ENCODE measurements at regions not wholly inside any gene's neighbourhood (a gene's known extent, or its start where the extent isn't known, plus 50 kb on each side); places are given as distances from the start of the nearest gene placed in this dataset.

DNA sequence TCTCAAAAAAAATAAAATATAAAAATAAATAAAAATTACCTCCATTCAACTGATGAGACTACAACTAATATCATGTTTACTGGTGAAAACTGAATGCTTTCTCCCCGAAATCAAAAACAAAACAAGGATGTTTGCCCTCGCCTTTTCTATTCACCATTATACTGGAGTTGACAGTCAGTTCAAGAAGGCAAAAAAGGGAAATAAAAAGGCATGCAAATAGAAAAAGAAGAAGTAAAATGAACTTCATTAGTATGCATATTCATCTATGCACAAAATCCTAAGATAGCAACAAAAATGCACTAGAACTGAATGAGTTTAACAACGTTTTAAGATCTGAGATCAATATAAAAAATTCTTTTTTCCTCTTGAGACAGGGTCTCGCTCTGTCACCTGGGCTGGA is 72.7 kb upstream of the FAM174B start:
- POLR2A ChIA-PET: no interaction called here
- H3K4me2 ChIP-seq (ENCODE audit: control insufficient read depth, insufficient read depth): no peak overlapping the region
- BruUV-seq (replicated peaks): no TSS peak

More for the DNA sequence above, 72.7 kb upstream of the FAM174B start:
- no peaks in the 10 kb centered on the region for H3K36me3 ChIP-seq (ENCODE audit: control insufficient read depth in 2 of 2, insufficient read depth in 2 of 2, low read length in 1 of 2)
- ChIA-PET CTCF (no interaction called here), SMC1A (ENCODE audit: uncharacterized antibody, unreplicated experiment) (no interaction called here), RAD21 (ENCODE audit: unreplicated experiment) (no interaction called here)
- intact Hi-C loops (cut with micrococcal nuclease; ENCODE audit: unreplicated experiment) (no loop called here), in situ Hi-C loops (cut with MboI) (no loop called here)
- H3K79me2 ChIP-seq (ENCODE audit: control insufficient read depth, insufficient read depth, low read length): no peaks in the 10 kb centered on the region
- TF ChIP-seq, protein P1, sequence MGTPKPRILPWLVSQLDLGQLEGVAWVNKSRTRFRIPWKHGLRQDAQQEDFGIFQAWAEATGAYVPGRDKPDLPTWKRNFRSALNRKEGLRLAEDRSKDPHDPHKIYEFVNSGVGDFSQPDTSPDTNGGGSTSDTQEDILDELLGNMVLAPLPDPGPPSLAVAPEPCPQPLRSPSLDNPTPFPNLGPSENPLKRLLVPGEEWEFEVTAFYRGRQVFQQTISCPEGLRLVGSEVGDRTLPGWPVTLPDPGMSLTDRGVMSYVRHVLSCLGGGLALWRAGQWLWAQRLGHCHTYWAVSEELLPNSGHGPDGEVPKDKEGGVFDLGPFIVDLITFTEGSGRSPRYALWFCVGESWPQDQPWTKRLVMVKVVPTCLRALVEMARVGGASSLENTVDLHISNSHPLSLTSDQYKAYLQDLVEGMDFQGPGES (IDR thresholded peaks at IDR 0.05): no peak
- no peak for TF ChIP-seq ZNF24 (IDR thresholded peaks at IDR 0.05)
- TF ChIP-seq BMI1 (IDR thresholded peaks at IDR 0.05; ENCODE audit: borderline replicate concordance): no peak
- TF ChIP-seq, protein P2, sequence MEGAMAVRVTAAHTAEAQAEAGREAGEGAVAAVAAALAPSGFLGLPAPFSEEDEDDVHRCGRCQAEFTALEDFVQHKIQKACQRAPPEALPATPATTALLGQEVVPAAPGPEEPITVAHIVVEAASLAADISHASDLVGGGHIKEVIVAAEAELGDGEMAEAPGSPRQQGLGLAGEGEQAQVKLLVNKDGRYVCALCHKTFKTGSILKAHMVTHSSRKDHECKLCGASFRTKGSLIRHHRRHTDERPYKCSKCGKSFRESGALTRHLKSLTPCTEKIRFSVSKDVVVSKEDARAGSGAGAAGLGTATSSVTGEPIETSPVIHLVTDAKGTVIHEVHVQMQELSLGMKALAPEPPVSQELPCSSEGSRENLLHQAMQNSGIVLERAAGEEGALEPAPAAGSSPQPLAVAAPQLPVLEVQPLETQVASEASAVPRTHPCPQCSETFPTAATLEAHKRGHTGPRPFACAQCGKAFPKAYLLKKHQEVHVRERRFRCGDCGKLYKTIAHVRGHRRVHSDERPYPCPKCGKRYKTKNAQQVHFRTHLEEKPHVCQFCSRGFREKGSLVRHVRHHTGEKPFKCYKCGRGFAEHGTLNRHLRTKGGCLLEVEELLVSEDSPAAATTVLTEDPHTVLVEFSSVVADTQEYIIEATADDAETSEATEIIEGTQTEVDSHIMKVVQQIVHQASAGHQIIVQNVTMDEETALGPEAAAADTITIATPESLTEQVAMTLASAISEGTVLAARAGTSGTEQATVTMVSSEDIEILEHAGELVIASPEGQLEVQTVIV (IDR thresholded peaks at IDR 0.05; ENCODE audit: borderline replicate concordance, partially characterized antibody): no peak
- TF ChIP-seq IRF4 (IDR thresholded peaks at IDR 0.05; ENCODE audit: low read depth, low read length): no peak
- H3K9ac ChIP-seq (ENCODE audit: control insufficient read depth, insufficient read depth, low read length): no peak overlapping the region
- no peak overlapping the region for H2AFZ ChIP-seq (ENCODE audit: control insufficient read depth, low read depth, low read length)
- WGBS (ENCODE audit: insufficient coverage, insufficient replicate concordance, low lambda C conversion rate, missing lambda C conversion rate): 0% methylated on average over 4 of the region's 4 CpGs
- no peaks in the 10 kb centered on the region for H3K9me3 ChIP-seq (replicated peaks; ENCODE audit: control insufficient read depth, insufficient read depth, low read length)
- H3K4me1 ChIP-seq (ENCODE audit: control insufficient read depth, insufficient read depth, low read length): no peaks in the 10 kb centered on the region
- FAIRE-seq (no peak), ATAC-seq (no peak), DNase-seq (ENCODE audit: low read depth, low spot score) (no peak)
- H3K27me3 ChIP-seq (replicated peaks in 1 of 2; ENCODE audit: control insufficient read depth in 2 of 2, insufficient read depth in 2 of 2, low read length in 1 of 2): no peaks in the 10 kb centered on the region; a peak in 1 of 4 replicates
- H4K20me1 ChIP-seq (ENCODE audit: control insufficient read depth, insufficient read depth): no peaks in the 10 kb centered on the region
- H3K4me3 ChIP-seq: no peak overlapping the region
- H3K27ac ChIP-seq (ENCODE audit: control insufficient read depth, insufficient read depth): no peak overlapping the region
